ENCODE measurements at regions not wholly inside any gene's neighbourhood (a gene's known extent, or its start where the extent isn't known, plus 50 kb on each side); places are given as distances from the start of the nearest gene placed in this dataset.

GRCh38 chr7:123259759-123260158 is 60.0 kb upstream of the SLC13A1 start:
- Histone ChIP-seq H3K9me3 (no peaks in the 10 kb centered on the region), H3K27me3 (ENCODE audit: insufficient read depth) (no peaks in the 10 kb centered on the region), H2AFZ (ENCODE audit: low read depth) (no peak overlapping the region), H3F3A (replicated peaks; ENCODE audit: insufficient read depth) (no peaks in the 10 kb centered on the region), H3K4me3 (ENCODE audit: low read depth in 2 of 2, low read length in 1 of 2) (no peak overlapping the region), H3K9me2 (0 out of 2 replicates have a peak, but pooled peaks cover 4% of the 10 kb centered on the region), H3K9ac (no peak overlapping the region), H3K27ac (ENCODE audit: low read depth in 2 of 2, low read length in 1 of 2) (no peak overlapping the region), H3K79me2 (ENCODE audit: insufficient read depth) (no peaks in the 10 kb centered on the region), H3K4me1 (ENCODE audit: control insufficient read depth in 1 of 2, insufficient read depth in 2 of 2, low read depth in 1 of 2, low read length in 1 of 2) (no peaks in the 10 kb centered on the region), H3K4me2 (no peak overlapping the region), H4K20me1 (ENCODE audit: insufficient read depth) (no peaks in the 10 kb centered on the region), H3K36me3 (replicated peaks in 1 of 2; ENCODE audit: control insufficient read depth in 1 of 2, insufficient read depth in 2 of 2, low read length in 1 of 2) (no peaks in the 10 kb centered on the region)
- POLR2A ChIA-PET = no interaction called here
- CTCF ChIA-PET = no interaction called here
- WGBS (ENCODE audit: low lambda C conversion rate) = 41% methylated on average over 2 of the region's 2 CpGs
- DNase-seq = no peak
- TF ChIP-seq MXI1 (IDR thresholded peaks at IDR 0.05; ENCODE audit: low read depth, low read length) = no peak
- TF ChIP-seq FOXM1 (IDR thresholded peaks at IDR 0.05; ENCODE audit: low read depth) = no peak
- TF ChIP-seq PBX3 (IDR thresholded peaks at IDR 0.05) = no peak
- no peak for TF ChIP-seq FOXJ3 (CRISPR knock-in tag; IDR thresholded peaks at IDR 0.05)
- TF ChIP-seq ZBTB33 (IDR thresholded peaks at IDR 0.05; ENCODE audit: borderline replicate concordance, low read depth) = no peak
- TF ChIP-seq CTCF (IDR thresholded peaks at IDR 0.05) = no peak
- TF ChIP-seq NRF1 (IDR thresholded peaks at IDR 0.05; ENCODE audit: low read depth, low read length) = no peak

Data from SK-N-SH (cell line).